ENCODE measurements at regions not wholly inside any gene's neighbourhood (a gene's known extent, or its start where the extent isn't known, plus 50 kb on each side); places are given as distances from the start of the nearest gene placed in this dataset.

GRCh38 chr10:83333566-83333965, 805.7 kb upstream of the GHITM start:
- Histone ChIP-seq H3K4me1 (replicated peaks) (no peaks in the 10 kb centered on the region), H3K4me3 (no peak overlapping the region), H3K27me3 (replicated peaks; ENCODE audit: insufficient read depth) (no peaks in the 10 kb centered on the region), H3K27ac (no peak overlapping the region), H3K36me3 (no peaks in the 10 kb centered on the region), H3K9me3 (no peaks in the 10 kb centered on the region)
- intact Hi-C loops (cut with DNase I), result no loop called here
- TF ChIP-seq POLR2A (IDR thresholded peaks at IDR 0.05) (no peak), CTCF (IDR thresholded peaks at IDR 0.05) (no peak), POLR2AphosphoS5 (IDR thresholded peaks at IDR 0.05) (no peak)
- no peak for DNase-seq (ENCODE audit: low spot score)

DNA sequence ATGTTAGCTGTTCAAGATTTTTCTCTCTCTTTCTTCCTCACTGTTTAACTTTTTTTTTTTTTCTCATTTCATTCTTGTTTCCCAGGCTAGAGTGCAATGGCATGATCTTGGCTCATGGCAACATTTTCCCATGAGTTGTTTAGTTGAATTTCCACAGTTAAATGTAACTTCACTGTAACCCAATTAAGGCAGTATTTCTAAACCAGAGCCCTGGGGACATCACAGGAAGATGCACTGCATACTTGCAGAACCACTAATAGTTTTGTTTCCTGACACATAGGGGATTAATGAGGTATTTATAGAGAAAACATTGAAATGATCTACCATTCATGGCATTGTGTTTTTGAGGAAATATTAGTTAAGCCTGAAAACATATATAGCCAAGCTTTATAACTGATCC, 795.6 kb upstream of the GHITM start:
- Histone ChIP-seq H3K36me3 (no peaks in the 10 kb centered on the region), H3K9me3 (no peaks in the 10 kb centered on the region), H3K4me1 (replicated peaks) (no peaks in the 10 kb centered on the region), H3K27me3 (replicated peaks; ENCODE audit: insufficient read depth) (no peaks in the 10 kb centered on the region), H3K4me3 (no peak overlapping the region), H3K27ac (no peak overlapping the region)
- no peak for TF ChIP-seq POLR2A (IDR thresholded peaks at IDR 0.05)
- DNase-seq (ENCODE audit: low spot score), result no peak
- intact Hi-C loops (cut with DNase I), result no loop called here

DNA sequence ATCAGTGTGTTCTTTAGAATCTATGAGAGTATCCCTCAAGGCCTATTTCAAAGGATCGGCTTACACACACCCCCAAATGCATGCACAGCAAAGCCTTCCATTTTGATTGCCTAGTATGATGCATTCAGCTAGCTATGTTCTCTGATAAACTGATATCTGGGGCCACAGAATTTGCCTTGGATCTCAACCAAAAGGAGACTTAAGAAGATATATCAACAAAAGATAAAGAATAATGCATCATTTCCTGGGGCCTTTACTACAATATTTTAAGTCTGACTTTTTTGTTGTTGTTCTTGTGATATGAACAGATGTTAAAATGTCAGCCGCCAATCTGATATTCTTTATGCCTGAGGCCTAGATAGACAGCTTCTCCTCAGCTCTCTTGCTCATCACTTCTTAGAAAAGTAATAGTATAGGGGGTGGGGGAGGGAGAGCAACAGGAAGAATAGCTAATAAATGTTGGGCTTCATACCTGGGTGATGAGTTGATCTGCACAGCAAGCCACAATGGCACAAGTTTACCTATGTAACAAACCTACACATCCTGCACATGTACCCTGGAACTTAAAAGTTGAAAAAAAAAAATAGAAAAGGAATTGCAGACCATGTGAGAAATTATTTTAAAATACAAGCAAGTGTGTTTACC, 792.9 kb upstream of the GHITM start:
- intact Hi-C loops (cut with DNase I), result no loop called here
- TF ChIP-seq POLR2A (IDR thresholded peaks at IDR 0.05) (no peak), POLR2AphosphoS5 (IDR thresholded peaks at IDR 0.05) (no peak), CTCF (IDR thresholded peaks at IDR 0.05) (no peak)

DNA sequence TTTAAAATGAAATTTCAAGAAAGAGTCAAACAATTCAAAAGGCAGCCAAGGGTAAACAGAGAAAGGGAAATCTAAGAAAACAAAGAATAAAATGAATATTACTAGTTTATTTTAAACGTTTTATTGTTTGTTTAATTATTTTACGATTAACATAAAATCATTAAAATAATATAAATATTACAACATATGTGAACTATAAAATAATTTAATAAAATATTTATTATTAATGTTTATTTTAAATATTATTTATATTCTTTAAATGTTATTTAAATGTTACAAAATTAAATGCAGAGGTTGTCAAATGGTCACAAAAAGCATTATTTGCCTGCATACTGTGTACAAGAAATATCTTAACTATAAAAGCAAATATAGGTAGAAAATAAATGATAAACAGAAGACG, 786.7 kb upstream of the GHITM start:
- intact Hi-C loops (cut with DNase I), result no loop called here
- Histone ChIP-seq H3K9me3 (no peaks in the 10 kb centered on the region), H3K27me3 (replicated peaks; ENCODE audit: insufficient read depth) (no peaks in the 10 kb centered on the region), H3K4me1 (replicated peaks) (no peaks in the 10 kb centered on the region), H3K36me3 (no peaks in the 10 kb centered on the region), H3K4me3 (no peak overlapping the region), H3K27ac (no peak overlapping the region)
- DNase-seq (ENCODE audit: low spot score), result no peak
- WGBS, result 64% methylated on average over 3 of the region's 3 CpGs
- no peak for TF ChIP-seq POLR2AphosphoS5 (IDR thresholded peaks at IDR 0.05)
- no peak for TF ChIP-seq POLR2A (IDR thresholded peaks at IDR 0.05)
- no peak for TF ChIP-seq CTCF (IDR thresholded peaks at IDR 0.05)

More for the DNA sequence above, 792.9 kb upstream of the GHITM start:
- H3K36me3 ChIP-seq, result no peaks in the 10 kb centered on the region
- H3K4me1 ChIP-seq (replicated peaks), result no peaks in the 10 kb centered on the region
- no peaks in the 10 kb centered on the region for H3K9me3 ChIP-seq
- H3K27me3 ChIP-seq (replicated peaks; ENCODE audit: insufficient read depth), result no peaks in the 10 kb centered on the region
- H3K4me3 ChIP-seq, result no peak overlapping the region
- DNase-seq (ENCODE audit: low spot score), result no peak
- no peak overlapping the region for H3K27ac ChIP-seq
- 90% methylated on average over 2 of the region's 2 CpGs for WGBS

DNA sequence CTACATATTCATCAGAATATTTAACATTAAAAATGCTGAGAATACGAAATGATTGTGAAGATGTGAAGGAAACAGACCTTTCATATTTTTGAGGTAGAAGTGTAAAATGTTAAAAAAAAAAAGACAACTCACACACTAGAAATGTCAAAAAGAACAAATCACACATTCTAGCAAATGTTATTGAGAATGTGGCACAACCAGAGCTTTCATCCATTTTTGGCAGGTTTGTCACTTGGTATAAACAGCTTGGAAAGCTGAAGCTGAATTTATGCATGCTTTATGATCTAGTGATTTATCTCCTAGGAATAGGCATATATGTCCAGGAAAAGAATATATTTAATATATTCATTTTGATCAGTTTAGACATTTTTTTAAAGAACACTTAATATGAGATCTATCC, 784.9 kb upstream of the GHITM start:
- TF ChIP-seq POLR2A (IDR thresholded peaks at IDR 0.05), result no peak
- no peak for TF ChIP-seq POLR2AphosphoS5 (IDR thresholded peaks at IDR 0.05)
- no peak for TF ChIP-seq CTCF (IDR thresholded peaks at IDR 0.05)
- no peak overlapping the region for H3K4me3 ChIP-seq
- WGBS, result 90% methylated on average over 1 of the region's 1 CpG
- no peaks in the 10 kb centered on the region for H3K4me1 ChIP-seq (replicated peaks)
- DNase-seq (ENCODE audit: low spot score), result no peak
- no peaks in the 10 kb centered on the region for H3K9me3 ChIP-seq
- H3K36me3 ChIP-seq, result no peaks in the 10 kb centered on the region
- no peak overlapping the region for H3K27ac ChIP-seq
- intact Hi-C loops (cut with DNase I), result no loop called here
- H3K27me3 ChIP-seq (replicated peaks; ENCODE audit: insufficient read depth), result no peaks in the 10 kb centered on the region

Data from prostate gland (tissue), 2 donors.